SK-N-SH (cell line): ENCODE measurements at regions not wholly inside any gene's neighbourhood (a gene's known extent, or its start where the extent isn't known, plus 50 kb on each side); places are given as distances from the start of the nearest gene placed in this dataset.
A peak's percentile ranks its signal among the peaks of the same experiment; 100 is the strongest.

Experiments
- CTCF ChIA-PET: fragments of 300-600, 350-600 bp; formaldehyde crosslinking; extraction: SDS; loops from one replicate; lab custom pipeline; 2021; lab: Yijun Ruan, JAX
- POLR2A ChIA-PET: fragments of 350-600 bp; sonication (Branson Sonifier 250); formaldehyde crosslinking; extraction: SDS; loops from one replicate; lab custom pipeline; 2020; ENCODE audit warnings: antibody characterized with exemption, inconsistent platforms; lab: Yijun Ruan, JAX
- DNase-seq: peaks from one replicate; pipeline ENCODE4 v3.0.0; 2012
- H2AFZ ChIP-seq: fragments of 200-600 bp; sonication (generic); 2 replicates; pipeline ENCODE4 v1.8.1; 2016; ENCODE audit warnings: antibody characterized with exemption, mild to moderate bottlenecking, low read depth
- H3F3A ChIP-seq: fragments of 200-600 bp; sonication (generic); replicated peaks from 2 replicates; pipeline ENCODE3; 2016; ENCODE audit warnings: antibody characterized with exemption, mild to moderate bottlenecking; ENCODE audit not compliant: insufficient read depth
- H3K27ac ChIP-seq, 2 experiments: fragments of 200-500 bp in 1 of 2; fragments of 200-600 bp in 1 of 2; sonication (Bioruptor generic) in 1 of 2; sonication (generic), shearing (Covaris generic) in 1 of 2; 2 replicates each; pipeline versions ENCODE4 v1.5.1 to v1.6.1; 2014 to 2016; ENCODE audit warnings: low read depth in 2 of 2, inconsistent platforms in 1 of 2, low read length in 1 of 2, mild to moderate bottlenecking in 1 of 2, mixed read lengths in 1 of 2
- H3K27me3 ChIP-seq: fragments of 200-600 bp; sonication (generic), shearing (Covaris generic); 2 replicates; pipeline ENCODE4 v1.6.1; 2016; ENCODE audit warnings: mixed run types; ENCODE audit not compliant: insufficient read depth
- H3K36me3 ChIP-seq, 2 experiments: fragments of 200-500 bp in 1 of 2; fragments of 200-600 bp in 1 of 2; sonication (Bioruptor generic) in 1 of 2; sonication (generic) in 1 of 2; replicated peaks in 1 of 2; 2 replicates each; pipeline versions ENCODE3 to v1.5.1; 2014 to 2016; ENCODE audit warnings: low read length in 1 of 2, mild to moderate bottlenecking in 1 of 2; ENCODE audit not compliant: insufficient read depth in 2 of 2, control insufficient read depth in 1 of 2
- H3K4me1 ChIP-seq, 2 experiments: fragments of 200-500 bp in 1 of 2; fragments of 200-600 bp in 1 of 2; sonication (Bioruptor generic) in 1 of 2; sonication (generic), shearing (Covaris generic) in 1 of 2; 2 replicates each; pipeline versions ENCODE4 v1.5.1 to v1.6.1; 2014 to 2016; ENCODE audit warnings: low read depth in 1 of 2, low read length in 1 of 2, mixed run types in 1 of 2; ENCODE audit not compliant: insufficient read depth in 2 of 2, control insufficient read depth in 1 of 2
- H3K4me2 ChIP-seq: fragments of 200-600 bp; sonication (generic), shearing (Covaris generic); 2 replicates; pipeline ENCODE4 v1.6.1; 2017; ENCODE audit warnings: mixed run types
- H3K4me3 ChIP-seq, 2 experiments: fragments of 200-500 bp in 1 of 2; fragments of 200-600 bp in 1 of 2; sonication (Bioruptor generic) in 1 of 2; sonication (generic), shearing (Covaris generic) in 1 of 2; 2 replicates each; pipeline versions ENCODE4 v1.5.1 to v1.8.1; 2014 to 2016; ENCODE audit warnings: low read depth in 2 of 2, inconsistent platforms in 1 of 2, low read length in 1 of 2, mild to moderate bottlenecking in 1 of 2, mixed read lengths in 1 of 2, moderate library complexity in 1 of 2
- H3K79me2 ChIP-seq: fragments of 200-600 bp; sonication (generic); 2 replicates; pipeline ENCODE4 v1.8.1; 2017; ENCODE audit warnings: mild to moderate bottlenecking; ENCODE audit not compliant: insufficient read depth
- H3K9ac ChIP-seq: fragments of 200-600 bp; sonication (generic); 2 replicates; pipeline ENCODE4 v1.6.1; 2017; ENCODE audit warnings: mixed run types
- H3K9me2 ChIP-seq: fragments of 200-600 bp; sonication (generic); 2 replicates; pipeline ENCODE4 v1.6.1; 2017; ENCODE audit warnings: mixed run types
- H3K9me3 ChIP-seq: fragments of 200-600 bp; sonication (generic); 2 replicates; pipeline ENCODE4 v1.6.1; 2017; ENCODE audit warnings: mixed run types, mild to moderate bottlenecking, moderate library complexity
- H4K20me1 ChIP-seq: fragments of 200-600 bp; sonication (generic); 2 replicates; pipeline ENCODE4 v1.6.1; 2017; ENCODE audit warnings: mild to moderate bottlenecking, mixed run types; ENCODE audit not compliant: insufficient read depth
- CHD2 ChIP-seq: fragments of 150-350 bp; IDR thresholded peaks from 2 replicates; pipeline ENCODE4 v1.6.1; 2018; ENCODE audit warnings: low read length; ENCODE audit not compliant: partially characterized antibody
- EP300 ChIP-seq, 2 experiments: IDR thresholded peaks; 2 replicates each; pipeline versions ENCODE4 v1.4.0 to v1.6.1; 2012; ENCODE audit warnings: borderline replicate concordance in 1 of 2, low read depth in 1 of 2, low read length in 1 of 2
- FOSL2 ChIP-seq: IDR thresholded peaks from 2 replicates; pipeline ENCODE4 v1.4.0; 2012; ENCODE audit warnings: low read depth, mild to moderate bottlenecking, moderate library complexity, borderline replicate concordance
- GABPA ChIP-seq: IDR thresholded peaks from 2 replicates; pipeline ENCODE4 v1.4.0; 2012; ENCODE audit warnings: low read depth, mild to moderate bottlenecking
- MEF2A ChIP-seq: IDR thresholded peaks from 2 replicates; pipeline ENCODE4 v1.4.0; 2012; ENCODE audit warnings: low read depth, borderline replicate concordance
- NFIC ChIP-seq: IDR thresholded peaks from 2 replicates; pipeline ENCODE4 v1.4.0; 2012; ENCODE audit warnings: borderline replicate concordance
- POLR2AphosphoS5 ChIP-seq: IDR thresholded peaks from 2 replicates; pipeline ENCODE4 v1.6.1; 2012; ENCODE audit warnings: low read depth, low read length
- RAD21 ChIP-seq: IDR thresholded peaks from 2 replicates; pipeline ENCODE4 v1.6.1; 2012; ENCODE audit warnings: mild to moderate bottlenecking, low read length
- WGBS: methylation state at CpG from one replicate; pipeline ENCODE4 v1.1.6; 2017; ENCODE audit warnings: low lambda C conversion rate; 5-methylcytosine and 5-hydroxymethylcytosine counted together
- TF ChIP-seq, protein P1 (sequence below): fragments of 150-350 bp; IDR thresholded peaks from 2 replicates; pipeline ENCODE4 v1.6.1; 2017; ENCODE audit warnings: antibody characterized with exemption, low read length, low read depth, borderline replicate concordance
- TF ChIP-seq, protein P2 (sequence below): IDR thresholded peaks from 2 replicates; pipeline ENCODE4; 2012
- TF ChIP-seq, protein P3 (sequence below): IDR thresholded peaks from 2 replicates; pipeline ENCODE4 v1.4.0; 2012; ENCODE audit warnings: low read depth
- TF ChIP-seq, protein P4 (sequence below): fragments of 200-600 bp; sonication (generic); IDR thresholded peaks from 2 replicates; pipeline ENCODE4 v1.6.1; 2017; ENCODE audit warnings: antibody characterized with exemption, mild to moderate bottlenecking, moderate library complexity

DNA sequence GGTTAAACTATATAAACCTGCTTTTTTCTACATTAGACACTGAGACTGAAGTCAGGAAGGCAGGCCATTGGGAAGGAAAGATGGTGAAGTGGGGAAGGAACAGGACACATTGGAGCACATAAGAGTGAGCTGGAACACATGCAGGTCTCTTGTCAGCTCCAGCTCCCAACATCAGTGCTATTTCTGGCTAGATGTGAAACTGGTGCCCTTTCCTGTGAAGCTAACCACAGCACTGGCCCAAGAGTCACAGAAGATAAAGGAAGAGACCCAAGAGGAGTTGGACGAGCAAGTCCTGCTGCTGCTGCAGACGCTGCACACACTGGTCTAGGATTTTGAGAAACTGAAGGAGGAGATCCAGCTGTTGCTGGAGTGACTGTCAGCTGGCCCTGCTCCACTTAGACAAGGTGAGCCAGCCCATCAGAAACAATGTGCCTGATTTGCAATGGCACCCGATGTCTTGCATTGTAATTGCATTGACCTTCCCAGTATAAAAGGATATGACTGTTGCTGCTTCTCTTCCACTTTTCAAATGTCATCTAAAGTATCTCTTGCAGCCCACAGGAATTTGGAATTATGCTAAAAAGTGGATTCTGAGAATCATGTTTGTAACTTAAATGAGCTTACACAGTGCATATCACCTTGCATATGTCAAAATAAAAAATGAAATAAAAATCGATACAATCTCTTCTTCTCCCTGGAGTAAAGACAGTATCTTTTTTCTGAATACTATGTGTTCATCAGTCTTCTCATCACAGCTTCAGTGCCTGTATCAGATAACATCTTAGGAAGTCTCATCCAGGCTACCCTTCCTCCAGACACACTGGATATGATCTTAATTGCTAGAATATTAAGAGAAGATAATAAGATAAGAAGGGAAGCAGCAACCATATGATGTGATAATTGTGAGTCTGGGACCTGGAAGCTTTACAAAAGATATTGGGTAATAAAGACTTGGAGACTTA, 230.7 kb upstream of the SPRY2 start (continued):
- TF ChIP-seq, protein P1, sequence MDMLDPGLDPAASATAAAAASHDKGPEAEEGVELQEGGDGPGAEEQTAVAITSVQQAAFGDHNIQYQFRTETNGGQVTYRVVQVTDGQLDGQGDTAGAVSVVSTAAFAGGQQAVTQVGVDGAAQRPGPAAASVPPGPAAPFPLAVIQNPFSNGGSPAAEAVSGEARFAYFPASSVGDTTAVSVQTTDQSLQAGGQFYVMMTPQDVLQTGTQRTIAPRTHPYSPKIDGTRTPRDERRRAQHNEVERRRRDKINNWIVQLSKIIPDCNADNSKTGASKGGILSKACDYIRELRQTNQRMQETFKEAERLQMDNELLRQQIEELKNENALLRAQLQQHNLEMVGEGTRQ, result no peak
- TF ChIP-seq MEF2A (no peak), CHD2 (peak; percentile 29), FOSL2 (no peak), NFIC (peak; percentile 26; the same call in 1 of the 2 replicates), EP300 (IDR thresholded peaks at IDR 0.05; ENCODE audit: borderline replicate concordance in 1 of 2, low read depth in 1 of 2, low read length in 1 of 2) (peak; percentile 61 to 83; a peak in 3 of 4 replicates), RAD21 (no peak), GABPA (no peak)
- TF ChIP-seq, protein P2, sequence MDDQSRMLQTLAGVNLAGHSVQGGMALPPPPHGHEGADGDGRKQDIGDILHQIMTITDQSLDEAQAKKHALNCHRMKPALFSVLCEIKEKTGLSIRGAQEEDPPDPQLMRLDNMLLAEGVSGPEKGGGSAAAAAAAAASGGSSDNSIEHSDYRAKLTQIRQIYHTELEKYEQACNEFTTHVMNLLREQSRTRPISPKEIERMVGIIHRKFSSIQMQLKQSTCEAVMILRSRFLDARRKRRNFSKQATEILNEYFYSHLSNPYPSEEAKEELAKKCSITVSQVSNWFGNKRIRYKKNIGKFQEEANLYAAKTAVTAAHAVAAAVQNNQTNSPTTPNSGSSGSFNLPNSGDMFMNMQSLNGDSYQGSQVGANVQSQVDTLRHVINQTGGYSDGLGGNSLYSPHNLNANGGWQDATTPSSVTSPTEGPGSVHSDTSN, result peak; percentile 5; the same call in 1 of the 2 replicates
- TF ChIP-seq, protein P3, sequence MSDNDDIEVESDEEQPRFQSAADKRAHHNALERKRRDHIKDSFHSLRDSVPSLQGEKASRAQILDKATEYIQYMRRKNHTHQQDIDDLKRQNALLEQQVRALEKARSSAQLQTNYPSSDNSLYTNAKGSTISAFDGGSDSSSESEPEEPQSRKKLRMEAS, result no peak

DNA sequence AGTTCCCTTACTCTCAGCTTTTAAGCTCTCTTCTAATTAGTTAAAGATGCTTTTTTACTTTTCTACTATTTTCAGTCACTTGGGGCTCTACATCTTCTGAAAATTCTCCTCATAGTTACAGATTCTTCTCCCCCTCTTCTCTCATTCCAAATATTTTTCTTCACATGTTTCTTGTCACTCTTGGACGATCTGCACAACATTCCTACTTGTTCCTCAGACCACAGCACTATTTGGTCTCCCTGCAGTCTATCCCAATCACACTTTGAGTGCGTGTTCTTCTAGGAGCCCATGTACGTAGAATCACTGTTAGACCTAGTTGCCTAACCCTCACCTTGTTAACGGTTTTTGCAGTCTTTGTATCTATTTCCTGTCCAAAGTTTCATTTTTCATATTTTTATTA, 222.5 kb upstream of the SPRY2 start:
- H3K27me3 ChIP-seq, result no peaks in the 10 kb centered on the region
- no peak for DNase-seq
- H3K9me2 ChIP-seq, result no peaks in the 10 kb centered on the region
- TF ChIP-seq, protein P3, result no peak
- TF ChIP-seq POLR2AphosphoS5, result no peak
- TF ChIP-seq, protein P4, sequence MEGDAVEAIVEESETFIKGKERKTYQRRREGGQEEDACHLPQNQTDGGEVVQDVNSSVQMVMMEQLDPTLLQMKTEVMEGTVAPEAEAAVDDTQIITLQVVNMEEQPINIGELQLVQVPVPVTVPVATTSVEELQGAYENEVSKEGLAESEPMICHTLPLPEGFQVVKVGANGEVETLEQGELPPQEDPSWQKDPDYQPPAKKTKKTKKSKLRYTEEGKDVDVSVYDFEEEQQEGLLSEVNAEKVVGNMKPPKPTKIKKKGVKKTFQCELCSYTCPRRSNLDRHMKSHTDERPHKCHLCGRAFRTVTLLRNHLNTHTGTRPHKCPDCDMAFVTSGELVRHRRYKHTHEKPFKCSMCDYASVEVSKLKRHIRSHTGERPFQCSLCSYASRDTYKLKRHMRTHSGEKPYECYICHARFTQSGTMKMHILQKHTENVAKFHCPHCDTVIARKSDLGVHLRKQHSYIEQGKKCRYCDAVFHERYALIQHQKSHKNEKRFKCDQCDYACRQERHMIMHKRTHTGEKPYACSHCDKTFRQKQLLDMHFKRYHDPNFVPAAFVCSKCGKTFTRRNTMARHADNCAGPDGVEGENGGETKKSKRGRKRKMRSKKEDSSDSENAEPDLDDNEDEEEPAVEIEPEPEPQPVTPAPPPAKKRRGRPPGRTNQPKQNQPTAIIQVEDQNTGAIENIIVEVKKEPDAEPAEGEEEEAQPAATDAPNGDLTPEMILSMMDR, result no peak
- ChIA-PET CTCF (interaction anchor here (1.3 kb wide), 1 partner anchor 10 kb away, joined by 4 read pairs; no protein-coding TSS in a partner anchor), POLR2A (no interaction called here)
- H3K4me1 ChIP-seq, result peaks cover 5 to 6% of the 10 kb centered on the region in 2 experiments; a peak in 2 of 4 replicates
- no peak overlapping the region for H2AFZ ChIP-seq
- no peaks in the 10 kb centered on the region for H4K20me1 ChIP-seq
- no peaks in the 10 kb centered on the region for H3K36me3 ChIP-seq
- H3K9ac ChIP-seq, result no peak overlapping the region
- peak overlapping the region in 1 of 2 experiments; percentile 87; a peak in 2 of 4 replicates for H3K27ac ChIP-seq
- H3F3A ChIP-seq, result no peaks in the 10 kb centered on the region
- H3K4me2 ChIP-seq, result no peak overlapping the region
- H3K4me3 ChIP-seq, result no peak overlapping the region
- H3K79me2 ChIP-seq, result no peaks in the 10 kb centered on the region
- WGBS, result 76% methylated on average over 4 of the region's 4 CpGs
- H3K9me3 ChIP-seq, result no peaks in the 10 kb centered on the region
